Lower leg skin (tissue), 3 donors: ENCODE measurements at regions not wholly inside any gene's neighbourhood (a gene's known extent, or its start where the extent isn't known, plus 50 kb on each side); places are given as distances from the start of the nearest gene placed in this dataset.

Experiments used
- POLR2A ChIP-seq, 2 donors: fragments of 450-650 bp; IDR thresholded peaks; one replicate each; pipeline ENCODE4 v1.6.1; 2016 to 2017; ENCODE audit warnings: antibody characterized with exemption in 2 of 2, mild to moderate bottlenecking in 1 of 2, moderate library complexity in 1 of 2
- TF ChIP-seq, protein P1 (sequence below), 3 donors: fragments of 450-650 bp; IDR thresholded peaks; one replicate each; pipeline ENCODE4 v1.5.1; 2016; ENCODE audit warnings: antibody characterized with exemption in 3 of 3, mild to moderate bottlenecking in 3 of 3, moderate library complexity in 2 of 3

GRCh38 chr18:75123113-75123512 is 85.8 kb downstream of the PTGR3 start:
- TF ChIP-seq POLR2A (IDR thresholded peaks at IDR 0.05), result no peak
- TF ChIP-seq, protein P1, sequence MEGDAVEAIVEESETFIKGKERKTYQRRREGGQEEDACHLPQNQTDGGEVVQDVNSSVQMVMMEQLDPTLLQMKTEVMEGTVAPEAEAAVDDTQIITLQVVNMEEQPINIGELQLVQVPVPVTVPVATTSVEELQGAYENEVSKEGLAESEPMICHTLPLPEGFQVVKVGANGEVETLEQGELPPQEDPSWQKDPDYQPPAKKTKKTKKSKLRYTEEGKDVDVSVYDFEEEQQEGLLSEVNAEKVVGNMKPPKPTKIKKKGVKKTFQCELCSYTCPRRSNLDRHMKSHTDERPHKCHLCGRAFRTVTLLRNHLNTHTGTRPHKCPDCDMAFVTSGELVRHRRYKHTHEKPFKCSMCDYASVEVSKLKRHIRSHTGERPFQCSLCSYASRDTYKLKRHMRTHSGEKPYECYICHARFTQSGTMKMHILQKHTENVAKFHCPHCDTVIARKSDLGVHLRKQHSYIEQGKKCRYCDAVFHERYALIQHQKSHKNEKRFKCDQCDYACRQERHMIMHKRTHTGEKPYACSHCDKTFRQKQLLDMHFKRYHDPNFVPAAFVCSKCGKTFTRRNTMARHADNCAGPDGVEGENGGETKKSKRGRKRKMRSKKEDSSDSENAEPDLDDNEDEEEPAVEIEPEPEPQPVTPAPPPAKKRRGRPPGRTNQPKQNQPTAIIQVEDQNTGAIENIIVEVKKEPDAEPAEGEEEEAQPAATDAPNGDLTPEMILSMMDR (IDR thresholded peaks at IDR 0.05), result no peak
